ENCODE measurements at regions not wholly inside any gene's neighbourhood (a gene's known extent, or its start where the extent isn't known, plus 50 kb on each side); places are given as distances from the start of the nearest gene placed in this dataset.

- DNase-seq (ENCODE audit: low read depth) = no peak
Observed at GRCh38 chr3:73296859-73297258, 235.4 kb downstream of the EBLN2 start.

GRCh38 chr3:73298243-73299183 lies 237.1 kb downstream of the EBLN2 start:
- DNase-seq (ENCODE audit: low read depth) = no peak

- DNase-seq (ENCODE audit: low read depth) = no peak
Observed at GRCh38 chr3:73299184-73299691, 237.8 kb downstream of the EBLN2 start.

GRCh38 chr3:73314151-73314951 lies 252.9 kb downstream of the EBLN2 start:
- DNase-seq (ENCODE audit: low read depth) = no peak

- DNase-seq (ENCODE audit: low read depth) = no peak
Observed at GRCh38 chr3:73315706-73316105, 254.2 kb downstream of the EBLN2 start.

GRCh38 chr3:73319179-73319769 lies 257.8 kb downstream of the EBLN2 start:
- DNase-seq (ENCODE audit: low read depth) = no peak

- no peak for DNase-seq (ENCODE audit: low read depth)
Observed at GRCh38 chr3:73321286-73321999, 260.0 kb downstream of the EBLN2 start.

- DNase-seq (ENCODE audit: low read depth) = no peak
Observed at GRCh38 chr3:73324203-73325155, 263.0 kb downstream of the EBLN2 start.

- no peak for DNase-seq (ENCODE audit: low read depth)
Observed at GRCh38 chr3:73326396-73326795, 264.9 kb downstream of the EBLN2 start.

- no peak for DNase-seq (ENCODE audit: low read depth)
Observed at GRCh38 chr3:73327052-73327451, 265.6 kb downstream of the EBLN2 start.

Measured in fibroblast of the conjunctiva (primary cell).